ENCODE measurements at regions not wholly inside any gene's neighbourhood (a gene's known extent, or its start where the extent isn't known, plus 50 kb on each side); places are given as distances from the start of the nearest gene placed in this dataset.

DNA sequence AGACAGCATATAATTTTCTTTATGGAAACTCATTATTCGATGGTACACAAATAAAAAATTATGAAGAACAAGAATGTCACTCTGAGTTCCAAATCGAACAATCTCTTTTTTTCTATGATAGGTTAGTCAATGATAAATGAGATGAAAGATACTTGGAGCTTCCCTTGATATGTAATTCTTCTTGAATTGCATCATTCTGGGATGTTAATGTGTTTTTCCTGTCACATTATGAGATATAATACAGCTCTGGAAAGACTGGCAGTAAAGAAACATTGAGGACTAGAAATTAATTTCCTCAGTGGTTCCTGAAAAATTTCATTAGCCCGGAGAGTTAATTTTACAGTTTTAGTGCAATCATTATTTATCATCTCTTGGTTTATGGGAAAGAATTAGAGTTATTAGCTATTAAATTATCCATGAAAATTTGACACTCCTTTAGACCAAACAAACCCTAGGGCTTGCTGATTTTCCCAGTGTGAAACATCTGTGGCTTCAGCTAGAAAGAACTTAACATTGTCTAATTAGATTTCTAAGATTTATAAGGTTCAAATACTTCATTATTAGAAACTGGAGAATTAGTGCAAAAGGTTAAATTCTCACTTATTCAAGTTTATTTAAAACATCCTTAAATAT lies 1546.6 kb upstream of the TENM3 start:
- Histone ChIP-seq H3K9ac (ENCODE audit: insufficient read depth in 1 of 2, low read length in 2 of 2) (no peak overlapping the region), H3K27me3 (ENCODE audit: control insufficient read depth in 3 of 3, insufficient read depth in 3 of 3, low read length in 2 of 3) (no peaks in the 10 kb centered on the region), H3K4me1 (ENCODE audit: control insufficient read depth in 5 of 5, insufficient read depth in 5 of 5, low read length in 5 of 5) (no peaks in the 10 kb centered on the region), H3K4me3 (no peak overlapping the region), H3K36me3 (ENCODE audit: control insufficient read depth in 4 of 4, insufficient read depth in 4 of 4, low read length in 4 of 4) (no peaks in the 10 kb centered on the region), H3K9me3 (ENCODE audit: control insufficient read depth in 4 of 4, insufficient read depth in 3 of 4, low read length in 3 of 4) (peaks cover 0 to 3% (median 0%) of the 10 kb centered on the region in 4 donors), H3K27ac (ENCODE audit: low read depth in 1 of 2, low read length in 1 of 2) (no peak overlapping the region)
- DNase-seq (no peak), ATAC-seq (ENCODE audit: insufficient read depth, low FRiP score) (no peak)
- TF ChIP-seq, protein P1, sequence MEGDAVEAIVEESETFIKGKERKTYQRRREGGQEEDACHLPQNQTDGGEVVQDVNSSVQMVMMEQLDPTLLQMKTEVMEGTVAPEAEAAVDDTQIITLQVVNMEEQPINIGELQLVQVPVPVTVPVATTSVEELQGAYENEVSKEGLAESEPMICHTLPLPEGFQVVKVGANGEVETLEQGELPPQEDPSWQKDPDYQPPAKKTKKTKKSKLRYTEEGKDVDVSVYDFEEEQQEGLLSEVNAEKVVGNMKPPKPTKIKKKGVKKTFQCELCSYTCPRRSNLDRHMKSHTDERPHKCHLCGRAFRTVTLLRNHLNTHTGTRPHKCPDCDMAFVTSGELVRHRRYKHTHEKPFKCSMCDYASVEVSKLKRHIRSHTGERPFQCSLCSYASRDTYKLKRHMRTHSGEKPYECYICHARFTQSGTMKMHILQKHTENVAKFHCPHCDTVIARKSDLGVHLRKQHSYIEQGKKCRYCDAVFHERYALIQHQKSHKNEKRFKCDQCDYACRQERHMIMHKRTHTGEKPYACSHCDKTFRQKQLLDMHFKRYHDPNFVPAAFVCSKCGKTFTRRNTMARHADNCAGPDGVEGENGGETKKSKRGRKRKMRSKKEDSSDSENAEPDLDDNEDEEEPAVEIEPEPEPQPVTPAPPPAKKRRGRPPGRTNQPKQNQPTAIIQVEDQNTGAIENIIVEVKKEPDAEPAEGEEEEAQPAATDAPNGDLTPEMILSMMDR (IDR thresholded peaks at IDR 0.05; ENCODE audit: control extremely low read depth, extremely low read depth), result no peak
- WGBS, 2 donors, result 79 to 84% methylated on average over 3 of the region's 3 CpGs

GRCh38 chr4:180698550-180699195 lies 1544.5 kb upstream of the TENM3 start:
- Histone ChIP-seq H3K27ac (ENCODE audit: low read depth in 1 of 2, low read length in 1 of 2) (no peak overlapping the region), H3K9me3 (ENCODE audit: control insufficient read depth in 4 of 4, insufficient read depth in 3 of 4, low read length in 3 of 4) (no peaks in the 10 kb centered on the region), H3K27me3 (ENCODE audit: control insufficient read depth in 3 of 3, insufficient read depth in 3 of 3, low read length in 2 of 3) (no peaks in the 10 kb centered on the region), H3K4me3 (no peak overlapping the region), H3K9ac (ENCODE audit: insufficient read depth in 1 of 2, low read length in 2 of 2) (no peak overlapping the region), H3K36me3 (ENCODE audit: control insufficient read depth in 4 of 4, insufficient read depth in 4 of 4, low read length in 4 of 4) (no peaks in the 10 kb centered on the region), H3K4me1 (ENCODE audit: control insufficient read depth in 5 of 5, insufficient read depth in 5 of 5, low read length in 5 of 5) (no peaks in the 10 kb centered on the region)
- 87 to 90% methylated on average over 12 of the region's 12 CpGs for WGBS, 2 donors
- TF ChIP-seq, protein P1 (IDR thresholded peaks at IDR 0.05; ENCODE audit: control extremely low read depth, extremely low read depth), result no peak
- DNase-seq, result no peak
- no peak for ATAC-seq (ENCODE audit: insufficient read depth, low FRiP score)

DNA sequence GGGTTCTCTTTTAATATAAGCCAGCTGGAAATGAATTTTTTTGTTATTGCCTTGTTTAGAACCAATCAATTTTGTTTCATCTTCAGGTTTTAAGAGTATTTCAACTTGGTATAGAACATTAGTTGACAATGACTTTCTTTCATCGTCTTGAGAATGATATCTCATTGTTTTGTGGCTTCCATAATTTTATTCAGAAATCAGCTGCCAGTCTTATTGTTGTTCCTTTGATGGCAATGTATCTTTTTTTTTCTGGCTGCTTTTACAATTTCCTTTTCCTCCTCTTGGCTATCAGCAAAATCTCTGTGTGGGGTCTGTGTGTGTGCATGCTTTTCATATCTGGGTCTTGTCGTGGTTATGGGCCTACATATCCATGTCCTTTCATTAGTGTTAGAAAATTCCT lies 1536.4 kb upstream of the TENM3 start:
- TF ChIP-seq, protein P1 (IDR thresholded peaks at IDR 0.05; ENCODE audit: control extremely low read depth, extremely low read depth), result no peak
- WGBS, 2 donors, result 81 to 84% methylated on average over 2 of the region's 2 CpGs
- no peak overlapping the region for H3K4me3 ChIP-seq
- peaks cover 0 to 3% (median 0%) of the 10 kb centered on the region in 4 donors for H3K9me3 ChIP-seq (ENCODE audit: control insufficient read depth in 4 of 4, insufficient read depth in 3 of 4, low read length in 3 of 4)
- no peak overlapping the region for H3K9ac ChIP-seq (ENCODE audit: insufficient read depth in 1 of 2, low read length in 2 of 2)
- DNase-seq, result no peak
- H3K27me3 ChIP-seq (ENCODE audit: control insufficient read depth in 3 of 3, insufficient read depth in 3 of 3, low read length in 2 of 3), result no peaks in the 10 kb centered on the region
- H3K27ac ChIP-seq (ENCODE audit: low read depth in 1 of 2, low read length in 1 of 2), result no peak overlapping the region
- H3K4me1 ChIP-seq (ENCODE audit: control insufficient read depth in 5 of 5, insufficient read depth in 5 of 5, low read length in 5 of 5), result no peaks in the 10 kb centered on the region
- no peaks in the 10 kb centered on the region for H3K36me3 ChIP-seq (ENCODE audit: control insufficient read depth in 4 of 4, insufficient read depth in 4 of 4, low read length in 4 of 4)
- ATAC-seq (ENCODE audit: insufficient read depth, low FRiP score), result no peak
